Ovary (tissue), 3 donors: ENCODE measurements at regions not wholly inside any gene's neighbourhood (a gene's known extent, or its start where the extent isn't known, plus 50 kb on each side); places are given as distances from the start of the nearest gene placed in this dataset.
"Not testable (repeated sequence)": the region's sequence is repeated elsewhere in the genome, so short reads cannot be mapped to it uniquely, and the experiment has no call there.

ENCODE experiments used
- EP300 ChIP-seq: sonication (generic); formaldehyde crosslinking; IDR thresholded peaks from one replicate; pipeline ENCODE4 v1.6.1; 2017; ENCODE audit warnings: antibody characterized with exemption
- TF ChIP-seq, protein P1 (sequence below), 3 donors: fragments of 450-650 bp in 2 of 3; fragments of 200-600 bp in 1 of 3; IDR thresholded peaks; one replicate each; pipeline versions ENCODE4 v1.5.1 to v1.8.0; 2016 to 2022; ENCODE audit warnings: antibody characterized with exemption in 3 of 3, mild to moderate bottlenecking in 1 of 3
- donor health status: DM: no; HTN: no; CAD: no.

DNA sequence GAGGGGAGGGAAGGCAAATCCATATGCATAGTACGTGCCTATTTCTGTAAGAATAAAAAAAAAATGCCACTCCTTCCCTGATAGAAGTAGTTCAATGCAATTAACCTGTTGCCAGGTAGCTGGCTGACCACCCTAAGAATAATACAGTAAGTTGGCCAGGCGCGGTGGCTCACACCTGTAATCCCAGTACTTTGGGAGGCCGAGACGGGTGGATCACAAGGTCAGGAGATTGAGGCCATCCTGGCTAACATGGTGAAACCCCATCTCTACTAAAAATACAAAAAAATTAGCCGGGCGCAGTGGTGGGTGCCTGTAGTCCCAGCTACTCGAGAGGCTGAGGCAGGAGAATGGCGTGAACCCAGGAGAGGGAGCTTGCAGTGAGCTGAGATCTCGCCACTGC, 510.3 kb downstream of the PRDM9 start:
- TF ChIP-seq, protein P1, sequence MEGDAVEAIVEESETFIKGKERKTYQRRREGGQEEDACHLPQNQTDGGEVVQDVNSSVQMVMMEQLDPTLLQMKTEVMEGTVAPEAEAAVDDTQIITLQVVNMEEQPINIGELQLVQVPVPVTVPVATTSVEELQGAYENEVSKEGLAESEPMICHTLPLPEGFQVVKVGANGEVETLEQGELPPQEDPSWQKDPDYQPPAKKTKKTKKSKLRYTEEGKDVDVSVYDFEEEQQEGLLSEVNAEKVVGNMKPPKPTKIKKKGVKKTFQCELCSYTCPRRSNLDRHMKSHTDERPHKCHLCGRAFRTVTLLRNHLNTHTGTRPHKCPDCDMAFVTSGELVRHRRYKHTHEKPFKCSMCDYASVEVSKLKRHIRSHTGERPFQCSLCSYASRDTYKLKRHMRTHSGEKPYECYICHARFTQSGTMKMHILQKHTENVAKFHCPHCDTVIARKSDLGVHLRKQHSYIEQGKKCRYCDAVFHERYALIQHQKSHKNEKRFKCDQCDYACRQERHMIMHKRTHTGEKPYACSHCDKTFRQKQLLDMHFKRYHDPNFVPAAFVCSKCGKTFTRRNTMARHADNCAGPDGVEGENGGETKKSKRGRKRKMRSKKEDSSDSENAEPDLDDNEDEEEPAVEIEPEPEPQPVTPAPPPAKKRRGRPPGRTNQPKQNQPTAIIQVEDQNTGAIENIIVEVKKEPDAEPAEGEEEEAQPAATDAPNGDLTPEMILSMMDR (IDR thresholded peaks at IDR 0.05), result not testable (repeated sequence)
- not testable (repeated sequence) for TF ChIP-seq EP300
